Hepatocyte (in vitro differentiated cells): ENCODE measurements at regions not wholly inside any gene's neighbourhood (a gene's known extent, or its start where the extent isn't known, plus 50 kb on each side); places are given as distances from the start of the nearest gene placed in this dataset.
"Not testable (repeated sequence)": the region's sequence is repeated elsewhere in the genome, so short reads cannot be mapped to it uniquely, and the experiment has no call there.

Source experiments
- DNase-seq: peaks from one replicate; pipeline ENCODE4 v3.0.0-alpha.2; 2016; ENCODE audit warnings: low spot score
- H2AFZ ChIP-seq: fragments of 200-600 bp; sonication (generic); 2 replicates; pipeline ENCODE4 v1.6.0; 2016; ENCODE audit warnings: antibody characterized with exemption, mild to moderate bottlenecking
- H3K27ac ChIP-seq: fragments of 200-600 bp; sonication (generic); 2 replicates; pipeline ENCODE4 v1.5.1; 2016; ENCODE audit warnings: mild to moderate bottlenecking
- H3K27me3 ChIP-seq: fragments of 200-600 bp; sonication (generic); 2 replicates; pipeline ENCODE4 v1.6.1; 2016
- H3K36me3 ChIP-seq: fragments of 200-600 bp; sonication (generic); replicated peaks from 2 replicates; pipeline ENCODE4 v1.5.1; 2016; ENCODE audit warnings: low read depth; ENCODE audit not compliant: insufficient read depth
- H3K4me1 ChIP-seq: fragments of 200-600 bp; sonication (generic); 2 replicates; pipeline ENCODE4 v1.5.1; 2016; ENCODE audit warnings: mild to moderate bottlenecking, moderate library complexity; ENCODE audit not compliant: insufficient read depth
- H3K4me2 ChIP-seq: fragments of 200-600 bp; sonication (generic); 2 replicates; pipeline ENCODE4 v1.6.0; 2016
- H3K4me3 ChIP-seq: fragments of 200-600 bp; sonication (generic); 2 replicates; pipeline ENCODE4 v1.5.1; 2016; ENCODE audit warnings: mild to moderate bottlenecking
- H3K79me2 ChIP-seq: fragments of 200-600 bp; sonication (generic); 2 replicates; pipeline ENCODE4 v1.6.0; 2017; ENCODE audit warnings: mild to moderate bottlenecking
- H3K9me2 ChIP-seq: fragments of 200-600 bp; sonication (generic); replicated peaks from 2 replicates; pipeline ENCODE4 v1.6.0; 2017; ENCODE audit warnings: mild to moderate bottlenecking; ENCODE audit not compliant: insufficient read depth
- H3K9me3 ChIP-seq: fragments of 200-600 bp; sonication (generic); 2 replicates; pipeline ENCODE4 v1.5.1; 2016; ENCODE audit warnings: low read depth, mild to moderate bottlenecking
- H4K20me1 ChIP-seq: fragments of 200-600 bp; sonication (generic); 2 replicates; pipeline ENCODE4 v1.6.0; 2016; ENCODE audit warnings: mild to moderate bottlenecking; ENCODE audit not compliant: insufficient read depth, poor library complexity, severe bottlenecking
- CTCF ChIP-seq: fragments of 200-600 bp; sonication (generic); IDR thresholded peaks from 2 replicates; pipeline ENCODE4 v1.5.1; 2016; ENCODE audit warnings: antibody characterized with exemption, mild to moderate bottlenecking; ENCODE audit not compliant: poor library complexity
- EZH2 ChIP-seq: fragments of 200-600 bp; sonication (generic); IDR thresholded peaks from 2 replicates; pipeline ENCODE4 v1.6.1; 2016; ENCODE audit warnings: antibody characterized with exemption, mild to moderate bottlenecking, borderline replicate concordance
- EZH2phosphoT487 ChIP-seq: fragments of 200-600 bp; sonication (generic); IDR thresholded peaks from one replicate; pipeline ENCODE4 v1.6.1; 2018; ENCODE audit warnings: antibody characterized with exemption, mild to moderate bottlenecking, low read depth, moderate library complexity; ENCODE audit not compliant: unreplicated experiment, severe bottlenecking
- WGBS: methylation state at CpG from one replicate; pipeline ENCODE4 v1.1.6; 2016; ENCODE audit warnings: low lambda C conversion rate; ENCODE audit errors: missing lambda C conversion rate; 5-methylcytosine and 5-hydroxymethylcytosine counted together

- H3K79me2 ChIP-seq, result no peaks in the 10 kb centered on the region
- H4K20me1 ChIP-seq, result no peaks in the 10 kb centered on the region
- no peak overlapping the region for H3K4me2 ChIP-seq
- H2AFZ ChIP-seq, result no peak overlapping the region
- H3K9me3 ChIP-seq, result no peaks in the 10 kb centered on the region
- no peak for TF ChIP-seq CTCF
- no peak for TF ChIP-seq EZH2
- no peak for TF ChIP-seq EZH2phosphoT487
- no peaks in the 10 kb centered on the region for H3K27me3 ChIP-seq
- H3K27ac ChIP-seq, result no peak overlapping the region
- WGBS, result 85% methylated on average over 5 of the region's 5 CpGs
- H3K36me3 ChIP-seq, result no peaks in the 10 kb centered on the region
- no peak for DNase-seq
- no peak overlapping the region for H3K4me3 ChIP-seq
- H3K4me1 ChIP-seq, result no peaks in the 10 kb centered on the region
- no peaks in the 10 kb centered on the region for H3K9me2 ChIP-seq
These were observed 185.8 kb downstream of the B3GLCT start for GRCh38 chr13:31385540-31385939.

DNA sequence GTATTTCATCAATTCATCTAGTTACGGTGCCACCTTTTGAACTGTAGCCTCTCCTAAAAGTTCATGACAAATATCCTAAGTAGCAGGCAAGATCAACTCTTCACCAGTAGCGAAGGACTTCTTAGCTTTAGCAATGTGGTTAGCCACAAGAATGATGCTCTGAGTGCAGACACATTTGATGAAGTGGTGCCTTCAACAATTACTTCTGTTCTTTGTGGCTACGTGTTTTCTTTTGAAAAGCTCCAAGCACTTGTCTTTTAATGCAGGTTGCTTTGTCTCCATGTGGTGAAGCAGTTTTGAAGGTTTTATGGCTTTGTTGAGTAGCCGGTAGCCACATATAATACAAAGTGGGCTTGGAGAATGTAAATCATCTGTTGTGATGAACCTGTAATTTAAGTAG is 194.7 kb downstream of the B3GLCT start:
- Histone ChIP-seq H3K9me3 (no peaks in the 10 kb centered on the region), H3K4me1 (no peaks in the 10 kb centered on the region), H3K27me3 (no peaks in the 10 kb centered on the region), H3K27ac (no peak overlapping the region), H3K4me2 (no peak overlapping the region), H3K9me2 (no peaks in the 10 kb centered on the region), H4K20me1 (no peaks in the 10 kb centered on the region), H2AFZ (no peak overlapping the region), H3K4me3 (no peak overlapping the region), H3K79me2 (no peaks in the 10 kb centered on the region), H3K36me3 (no peaks in the 10 kb centered on the region)
- TF ChIP-seq EZH2phosphoT487, result no peak
- TF ChIP-seq EZH2, result no peak
- TF ChIP-seq CTCF, result no peak
- DNase-seq, result no peak
- 81% methylated on average over 4 of the region's 4 CpGs for WGBS

GRCh38 chr13:31395090-31395489 is 195.3 kb downstream of the B3GLCT start:
- no peak for TF ChIP-seq EZH2
- 89% methylated on average over 3 of the region's 3 CpGs for WGBS

DNA sequence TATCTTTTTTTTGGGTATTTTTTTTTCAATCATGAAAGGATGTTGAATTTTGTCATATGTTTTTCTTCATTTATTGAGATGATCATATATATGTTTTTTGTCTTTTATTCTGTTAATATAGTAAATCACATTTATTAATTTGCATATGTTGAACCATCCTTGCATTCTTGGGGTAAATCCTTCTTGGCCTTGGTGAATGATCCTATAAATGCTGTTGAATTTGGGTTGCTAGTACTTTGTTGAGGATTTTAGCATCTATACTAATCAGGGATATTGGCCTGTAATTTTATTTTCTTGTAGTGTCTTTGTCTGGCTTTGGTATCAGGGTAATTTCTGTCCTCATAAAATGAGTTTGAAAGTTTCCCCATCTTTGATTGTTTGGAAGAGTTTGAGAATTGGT is 199.9 kb downstream of the B3GLCT start:
- no peaks in the 10 kb centered on the region for H4K20me1 ChIP-seq
- H3K27me3 ChIP-seq, result no peaks in the 10 kb centered on the region
- H3K79me2 ChIP-seq, result no peaks in the 10 kb centered on the region
- H2AFZ ChIP-seq, result no peak overlapping the region
- H3K9me2 ChIP-seq, result no peaks in the 10 kb centered on the region
- no peaks in the 10 kb centered on the region for H3K4me1 ChIP-seq
- no peak for DNase-seq
- TF ChIP-seq EZH2, result no peak
- no peak for TF ChIP-seq CTCF
- TF ChIP-seq EZH2phosphoT487, result no peak
- no peak overlapping the region for H3K27ac ChIP-seq
- no peak overlapping the region for H3K4me3 ChIP-seq
- no peak overlapping the region for H3K4me2 ChIP-seq
- H3K9me3 ChIP-seq, result no peaks in the 10 kb centered on the region
- no peaks in the 10 kb centered on the region for H3K36me3 ChIP-seq

More at GRCh38 chr13:31395090-31395489, 195.3 kb downstream of the B3GLCT start:
- Histone ChIP-seq H3K36me3 (no peaks in the 10 kb centered on the region), H3K4me2 (no peak overlapping the region), H3K27ac (no peak overlapping the region), H3K9me3 (no peaks in the 10 kb centered on the region), H4K20me1 (no peaks in the 10 kb centered on the region), H2AFZ (no peak overlapping the region), H3K4me3 (no peak overlapping the region), H3K79me2 (no peaks in the 10 kb centered on the region), H3K9me2 (no peaks in the 10 kb centered on the region), H3K27me3 (no peaks in the 10 kb centered on the region), H3K4me1 (no peaks in the 10 kb centered on the region)
- DNase-seq, result no peak

- H3K4me3 ChIP-seq, H3K27ac ChIP-seq, H2AFZ ChIP-seq, H3K79me2 ChIP-seq, H3K36me3 ChIP-seq, DNase-seq, H3K4me2 ChIP-seq, H3K27me3 ChIP-seq, H4K20me1 ChIP-seq, H3K9me2 ChIP-seq, H3K9me3 ChIP-seq, H3K4me1 ChIP-seq: not testable (repeated sequence)
- WGBS, result 67% methylated on average over 4 of the region's 4 CpGs
These were observed 203.9 kb downstream of the B3GLCT start for GRCh38 chr13:31403711-31404110.
